ENCODE measurements at regions not wholly inside any gene's neighbourhood (a gene's known extent, or its start where the extent isn't known, plus 50 kb on each side); places are given as distances from the start of the nearest gene placed in this dataset.

DNA sequence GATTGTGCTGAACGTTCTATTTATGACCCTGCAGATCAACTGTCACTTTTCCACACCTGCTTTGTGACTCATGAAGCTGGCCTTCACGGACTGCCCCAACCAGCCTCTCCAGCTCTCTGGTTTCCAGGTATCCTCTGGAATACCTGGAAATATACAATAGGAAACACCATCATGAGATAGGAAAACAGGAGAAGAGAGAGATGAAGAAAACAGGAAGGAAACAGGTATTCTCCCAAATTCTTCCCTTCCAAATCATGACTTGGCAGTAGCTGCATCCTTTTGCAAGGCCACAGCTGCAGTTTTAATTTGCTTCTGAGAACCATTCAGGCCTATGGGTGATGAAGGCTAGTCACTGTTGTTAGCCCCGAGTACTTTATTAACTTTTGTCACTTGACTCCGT is 909.1 kb downstream of the EPHA3 start:
- 0% methylated on average over 4 of the region's 4 CpGs for WGBS (ENCODE audit: low lambda C conversion rate)
- no peak for ATAC-seq
- Histone ChIP-seq H3K4me2 (ENCODE audit: low read depth, low read length) (no peak overlapping the region), H4K20me1 (ENCODE audit: insufficient read depth, low read length) (no peaks in the 10 kb centered on the region), H2AFZ (ENCODE audit: low read length) (no peak overlapping the region), H3K4me3 (replicated peaks in 1 of 3; ENCODE audit: insufficient read depth in 1 of 3, low read depth in 2 of 3, low read length in 3 of 3) (no peak overlapping the region), H3K36me3 (replicated peaks in 1 of 2; ENCODE audit: control insufficient read depth in 1 of 2, insufficient read depth in 2 of 2, low read length in 2 of 2) (no peaks in the 10 kb centered on the region), H3K79me2 (ENCODE audit: insufficient read depth, low read length) (no peaks in the 10 kb centered on the region), H3K27ac (ENCODE audit: extremely low read length, insufficient read depth, low read length) (no peak overlapping the region), H3K27me3 (ENCODE audit: control insufficient read depth in 1 of 2, insufficient read depth in 2 of 2, low read length in 2 of 2) (no peaks in the 10 kb centered on the region), H3K9me3 (ENCODE audit: low read length) (no peaks in the 10 kb centered on the region), H3K9ac (ENCODE audit: insufficient read depth, low read depth, low read length) (no peak overlapping the region), H3K4me1 (ENCODE audit: insufficient read depth, low read length) (peaks cover 2% of the 10 kb centered on the region)
- in situ Hi-C loops (cut with HindIII; ENCODE audit: extremely low pct_ligation_motif_present, low pct_unique_long_range_greater_than_20kb) (no loop called here), intact Hi-C loops (cut with micrococcal nuclease; ENCODE audit: unreplicated experiment) (no loop called here)
- no peak for DNase-seq (ENCODE audit: low spot score)
- no peak for TF ChIP-seq NR3C1 (CRISPR knock-in tag; IDR thresholded peaks at IDR 0.05)
- TF ChIP-seq ZNF629 (CRISPR knock-in tag; conservative IDR thresholded peaks at IDR 0.05), result no peak
- TF ChIP-seq, protein P1, sequence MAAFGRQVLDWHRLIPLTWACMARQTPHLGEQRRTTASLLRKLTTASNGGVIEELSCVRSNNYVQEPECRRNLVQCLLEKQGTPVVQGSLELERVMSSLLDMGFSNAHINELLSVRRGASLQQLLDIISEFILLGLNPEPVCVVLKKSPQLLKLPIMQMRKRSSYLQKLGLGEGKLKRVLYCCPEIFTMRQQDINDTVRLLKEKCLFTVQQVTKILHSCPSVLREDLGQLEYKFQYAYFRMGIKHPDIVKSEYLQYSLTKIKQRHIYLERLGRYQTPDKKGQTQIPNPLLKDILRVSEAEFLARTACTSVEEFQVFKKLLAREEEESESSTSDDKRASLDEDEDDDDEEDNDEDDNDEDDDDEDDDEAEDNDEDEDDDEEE (CRISPR knock-in tag; IDR thresholded peaks at IDR 0.05), result no peak
- TF ChIP-seq ZNF124 (CRISPR knock-in tag; IDR thresholded peaks at IDR 0.05), result no peak
- TF ChIP-seq, protein P2, sequence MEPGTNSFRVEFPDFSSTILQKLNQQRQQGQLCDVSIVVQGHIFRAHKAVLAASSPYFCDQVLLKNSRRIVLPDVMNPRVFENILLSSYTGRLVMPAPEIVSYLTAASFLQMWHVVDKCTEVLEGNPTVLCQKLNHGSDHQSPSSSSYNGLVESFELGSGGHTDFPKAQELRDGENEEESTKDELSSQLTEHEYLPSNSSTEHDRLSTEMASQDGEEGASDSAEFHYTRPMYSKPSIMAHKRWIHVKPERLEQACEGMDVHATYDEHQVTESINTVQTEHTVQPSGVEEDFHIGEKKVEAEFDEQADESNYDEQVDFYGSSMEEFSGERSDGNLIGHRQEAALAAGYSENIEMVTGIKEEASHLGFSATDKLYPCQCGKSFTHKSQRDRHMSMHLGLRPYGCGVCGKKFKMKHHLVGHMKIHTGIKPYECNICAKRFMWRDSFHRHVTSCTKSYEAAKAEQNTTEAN (CRISPR knock-in tag; conservative IDR thresholded peaks at IDR 0.05), result no peak
- no peak for TF ChIP-seq ZBTB7A (CRISPR knock-in tag; IDR thresholded peaks at IDR 0.05)
- no peak for TF ChIP-seq KAT8 (CRISPR knock-in tag; IDR thresholded peaks at IDR 0.05)
- TF ChIP-seq MEF2D (CRISPR knock-in tag; IDR thresholded peaks at IDR 0.05), result no peak
- no peak for TF ChIP-seq ZNF3 (CRISPR knock-in tag; IDR thresholded peaks at IDR 0.05)
- TF ChIP-seq, protein P3, sequence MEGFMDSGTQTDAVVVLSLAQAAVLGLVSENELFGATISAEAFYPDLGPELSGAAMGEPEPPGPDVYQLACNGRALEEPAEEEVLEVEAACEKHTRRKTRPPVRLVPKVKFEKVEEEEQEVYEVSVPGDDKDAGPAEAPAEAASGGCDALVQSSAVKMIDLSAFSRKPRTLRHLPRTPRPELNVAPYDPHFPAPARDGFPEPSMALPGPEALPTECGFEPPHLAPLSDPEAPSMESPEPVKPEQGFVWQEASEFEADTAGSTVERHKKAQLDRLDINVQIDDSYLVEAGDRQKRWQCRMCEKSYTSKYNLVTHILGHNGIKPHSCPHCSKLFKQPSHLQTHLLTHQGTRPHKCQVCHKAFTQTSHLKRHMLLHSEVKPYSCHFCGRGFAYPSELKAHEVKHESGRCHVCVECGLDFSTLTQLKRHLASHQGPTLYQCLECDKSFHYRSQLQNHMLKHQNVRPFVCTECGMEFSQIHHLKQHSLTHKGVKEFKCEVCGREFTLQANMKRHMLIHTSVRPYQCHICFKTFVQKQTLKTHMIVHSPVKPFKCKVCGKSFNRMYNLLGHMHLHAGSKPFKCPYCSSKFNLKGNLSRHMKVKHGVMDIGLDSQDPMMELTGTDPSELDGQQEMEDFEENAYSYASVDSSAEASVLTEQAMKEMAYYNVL (CRISPR knock-in tag; IDR thresholded peaks at IDR 0.05; ENCODE audit: borderline replicate concordance), result no peak
- TF ChIP-seq ZNF383 (CRISPR knock-in tag; IDR thresholded peaks at IDR 0.05; ENCODE audit: borderline replicate concordance), result no peak
- TF ChIP-seq, protein P4, sequence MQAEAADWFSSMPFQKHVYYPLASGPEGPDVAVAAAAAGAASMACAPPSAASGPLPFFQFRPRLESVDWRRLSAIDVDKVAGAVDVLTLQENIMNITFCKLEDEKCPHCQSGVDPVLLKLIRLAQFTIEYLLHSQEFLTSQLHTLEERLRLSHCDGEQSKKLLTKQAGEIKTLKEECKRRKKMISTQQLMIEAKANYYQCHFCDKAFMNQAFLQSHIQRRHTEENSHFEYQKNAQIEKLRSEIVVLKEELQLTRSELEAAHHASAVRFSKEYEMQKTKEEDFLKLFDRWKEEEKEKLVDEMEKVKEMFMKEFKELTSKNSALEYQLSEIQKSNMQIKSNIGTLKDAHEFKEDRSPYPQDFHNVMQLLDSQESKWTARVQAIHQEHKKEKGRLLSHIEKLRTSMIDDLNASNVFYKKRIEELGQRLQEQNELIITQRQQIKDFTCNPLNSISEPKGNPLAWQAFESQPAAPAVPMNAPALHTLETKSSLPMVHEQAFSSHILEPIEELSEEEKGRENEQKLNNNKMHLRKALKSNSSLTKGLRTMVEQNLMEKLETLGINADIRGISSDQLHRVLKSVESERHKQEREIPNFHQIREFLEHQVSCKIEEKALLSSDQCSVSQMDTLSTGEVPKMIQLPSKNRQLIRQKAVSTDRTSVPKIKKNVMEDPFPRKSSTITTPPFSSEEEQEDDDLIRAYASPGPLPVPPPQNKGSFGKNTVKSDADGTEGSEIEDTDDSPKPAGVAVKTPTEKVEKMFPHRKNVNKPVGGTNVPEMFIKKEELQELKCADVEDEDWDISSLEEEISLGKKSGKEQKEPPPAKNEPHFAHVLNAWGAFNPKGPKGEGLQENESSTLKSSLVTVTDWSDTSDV (CRISPR knock-in tag; IDR thresholded peaks at IDR 0.05), result no peak
- no peak for TF ChIP-seq ATF1 (CRISPR knock-in tag; IDR thresholded peaks at IDR 0.05)
- no peak for FAIRE-seq
- ChIA-PET CTCF (ENCODE audit: low intra/inter-chr PET ratio, low total read pairs) (no interaction called here), POLR2A (no interaction called here)
- BruUV-seq (replicated peaks), result no TSS peak

Data from HepG2 (cell line).